ENCODE measurements at regions not wholly inside any gene's neighbourhood (a gene's known extent, or its start where the extent isn't known, plus 50 kb on each side); places are given as distances from the start of the nearest gene placed in this dataset.

DNA sequence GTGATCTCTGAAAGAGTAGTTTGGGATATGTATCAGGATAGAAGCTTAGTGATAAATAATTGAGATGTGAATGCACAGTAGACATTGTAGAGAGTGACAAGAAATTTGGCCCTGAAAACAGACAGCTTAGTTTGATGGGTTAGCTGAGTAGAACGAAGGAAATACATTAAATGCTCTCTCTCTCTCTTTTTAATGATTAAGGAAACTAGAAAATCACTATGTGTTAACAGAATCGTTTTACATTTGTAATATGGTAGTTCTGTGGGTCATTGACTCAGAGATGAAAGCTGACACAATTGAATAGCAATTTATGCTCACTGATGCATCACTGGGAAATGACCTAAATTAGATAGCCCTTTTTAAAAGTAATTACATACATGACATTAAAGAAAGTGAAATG is 739.8 kb upstream of the PTPRD start:
- TF ChIP-seq, protein P1, sequence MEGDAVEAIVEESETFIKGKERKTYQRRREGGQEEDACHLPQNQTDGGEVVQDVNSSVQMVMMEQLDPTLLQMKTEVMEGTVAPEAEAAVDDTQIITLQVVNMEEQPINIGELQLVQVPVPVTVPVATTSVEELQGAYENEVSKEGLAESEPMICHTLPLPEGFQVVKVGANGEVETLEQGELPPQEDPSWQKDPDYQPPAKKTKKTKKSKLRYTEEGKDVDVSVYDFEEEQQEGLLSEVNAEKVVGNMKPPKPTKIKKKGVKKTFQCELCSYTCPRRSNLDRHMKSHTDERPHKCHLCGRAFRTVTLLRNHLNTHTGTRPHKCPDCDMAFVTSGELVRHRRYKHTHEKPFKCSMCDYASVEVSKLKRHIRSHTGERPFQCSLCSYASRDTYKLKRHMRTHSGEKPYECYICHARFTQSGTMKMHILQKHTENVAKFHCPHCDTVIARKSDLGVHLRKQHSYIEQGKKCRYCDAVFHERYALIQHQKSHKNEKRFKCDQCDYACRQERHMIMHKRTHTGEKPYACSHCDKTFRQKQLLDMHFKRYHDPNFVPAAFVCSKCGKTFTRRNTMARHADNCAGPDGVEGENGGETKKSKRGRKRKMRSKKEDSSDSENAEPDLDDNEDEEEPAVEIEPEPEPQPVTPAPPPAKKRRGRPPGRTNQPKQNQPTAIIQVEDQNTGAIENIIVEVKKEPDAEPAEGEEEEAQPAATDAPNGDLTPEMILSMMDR (IDR thresholded peaks at IDR 0.05) = no peak
- no peak for TF ChIP-seq ZFX (IDR thresholded peaks at IDR 0.05; ENCODE audit: borderline replicate concordance)

Data from 22Rv1 (cell line).